Left ventricle myocardium inferior (tissue), 1 donor: ENCODE measurements at regions not wholly inside any gene's neighbourhood (a gene's known extent, or its start where the extent isn't known, plus 50 kb on each side); places are given as distances from the start of the nearest gene placed in this dataset.

Experiments used
- DNase-seq: peaks from one replicate; pipeline ENCODE4 v3.0.0-alpha.2; 2020
- H3K27ac ChIP-seq: fragments of 200-600 bp; replicated peaks from 2 replicates; pipeline ENCODE4 v1.8.0; 2021
- H3K27me3 ChIP-seq: fragments of 200-600 bp; 2 replicates; pipeline ENCODE4 v1.8.0; 2021; ENCODE audit warnings: low read depth
- H3K36me3 ChIP-seq: fragments of 200-600 bp; 2 replicates; pipeline ENCODE4 v1.8.0; 2021
- H3K4me1 ChIP-seq: fragments of 200-600 bp; 2 replicates; pipeline ENCODE4 v1.8.0; 2021
- H3K4me3 ChIP-seq: fragments of 200-600 bp; 2 replicates; pipeline ENCODE4 v1.8.0; 2021; ENCODE audit warnings: mild to moderate bottlenecking, moderate library complexity
- H3K9me3 ChIP-seq: fragments of 200-600 bp; replicated peaks from 2 replicates; pipeline ENCODE4 v1.8.0; 2021
- CTCF ChIP-seq: fragments of 200-600 bp; IDR thresholded peaks from 2 replicates; pipeline ENCODE4 v1.8.0; 2021; ENCODE audit warnings: antibody characterized with exemption, mild to moderate bottlenecking, borderline replicate concordance
- intact Hi-C: fragments of 100-400 bp; cut with micrococcal nuclease; formaldehyde crosslinking; loops from one replicate; pipeline ENCODE4 v1.11.0; 2022
- donor health status: DM: no; HTN: yes; CAD: no; lungs with severe emphysema.

- DNase-seq, result no peak
- Histone ChIP-seq H3K36me3 (no peaks in the 10 kb centered on the region), H3K9me3 (no peaks in the 10 kb centered on the region), H3K4me3 (no peak overlapping the region), H3K27me3 (peaks cover 13% of the 10 kb centered on the region), H3K27ac (no peak overlapping the region), H3K4me1 (peaks cover 7% of the 10 kb centered on the region)
- intact Hi-C loops, result loop anchor here (10.0 kb wide), 1 partner anchor 604 kb away; no protein-coding TSS in a partner anchor
- TF ChIP-seq CTCF, result no peak
Measured at GRCh38 chr13:30108216-30108912, 199.0 kb downstream of the KATNAL1 start.

GRCh38 chr13:30107521-30108136 is 199.7 kb downstream of the KATNAL1 start:
- H3K36me3 ChIP-seq, result no peaks in the 10 kb centered on the region
- no peaks in the 10 kb centered on the region for H3K9me3 ChIP-seq
- H3K27me3 ChIP-seq, result peaks cover 13% of the 10 kb centered on the region
- H3K27ac ChIP-seq, result no peak overlapping the region
- no peak for DNase-seq
- no peak for TF ChIP-seq CTCF
- intact Hi-C loops, result loop anchor here (10.0 kb wide), 1 partner anchor 603 kb away; no protein-coding TSS in a partner anchor
- no peak overlapping the region for H3K4me3 ChIP-seq
- peaks cover 2% of the 10 kb centered on the region for H3K4me1 ChIP-seq

GRCh38 chr13:30107121-30107520 is 200.2 kb downstream of the KATNAL1 start:
- Histone ChIP-seq H3K27ac (no peak overlapping the region), H3K9me3 (no peaks in the 10 kb centered on the region), H3K4me1 (no peaks in the 10 kb centered on the region), H3K27me3 (peaks cover 13% of the 10 kb centered on the region), H3K36me3 (no peaks in the 10 kb centered on the region), H3K4me3 (no peak overlapping the region)
- DNase-seq, result no peak
- intact Hi-C loops, result loop anchor here (10.0 kb wide), 1 partner anchor 602 kb away; no protein-coding TSS in a partner anchor
- TF ChIP-seq CTCF, result no peak

- H3K4me1 ChIP-seq, result no peaks in the 10 kb centered on the region
- peak; percentile 39 for TF ChIP-seq CTCF
- no peaks in the 10 kb centered on the region for H3K36me3 ChIP-seq
- no peak overlapping the region for H3K4me3 ChIP-seq
- peaks cover 14% of the 10 kb centered on the region for H3K27me3 ChIP-seq
- no peak overlapping the region for H3K27ac ChIP-seq
- intact Hi-C loops, result loop anchor here (10.0 kb wide), 1 partner anchor 601 kb away; no protein-coding TSS in a partner anchor
- H3K9me3 ChIP-seq, result no peaks in the 10 kb centered on the region
- no peak for DNase-seq
Measured at GRCh38 chr13:30105381-30105780, 202.0 kb downstream of the KATNAL1 start.

GRCh38 chr13:30103161-30103840 is 204.1 kb downstream of the KATNAL1 start:
- intact Hi-C loops, result loop anchor here (10.0 kb wide), 1 partner anchor 598 kb away; no protein-coding TSS in a partner anchor
- Histone ChIP-seq H3K36me3 (no peaks in the 10 kb centered on the region), H3K27ac (no peak overlapping the region), H3K9me3 (no peaks in the 10 kb centered on the region), H3K27me3 (peaks cover 30% of the 10 kb centered on the region), H3K4me3 (no peak overlapping the region), H3K4me1 (no peaks in the 10 kb centered on the region)
- DNase-seq, result no peak
- no peak for TF ChIP-seq CTCF
